ENCODE measurements at regions not wholly inside any gene's neighbourhood (a gene's known extent, or its start where the extent isn't known, plus 50 kb on each side); places are given as distances from the start of the nearest gene placed in this dataset.

GRCh38 chr10:125337510-125337909 lies 177.1 kb upstream of the CTBP2 start:
- H3K36me3 ChIP-seq = no peaks in the 10 kb centered on the region
- DNase-seq (ENCODE audit: low spot score in 2 of 2) = no peak
- peaks cover 0 to 11% (median 1%) of the 10 kb centered on the region in 4 donors for H3K9me3 ChIP-seq
- no peak overlapping the region for H3K27ac ChIP-seq
- TF ChIP-seq POLR2A (IDR thresholded peaks at IDR 0.05) (no peak), EP300 (IDR thresholded peaks at IDR 0.05) (no peak), CTCF (IDR thresholded peaks at IDR 0.05) (no peak)
- H3K27me3 ChIP-seq = no peaks in the 10 kb centered on the region
- WGBS, 2 donors = 67 to 71% methylated on average over 5 of the region's 5 CpGs
- no peak overlapping the region for H3K4me3 ChIP-seq
- H3K4me1 ChIP-seq = no peaks in the 10 kb centered on the region

GRCh38 chr10:125334545-125334944 lies 174.2 kb upstream of the CTBP2 start:
- no peaks in the 10 kb centered on the region for H3K27me3 ChIP-seq
- DNase-seq (ENCODE audit: low spot score in 2 of 2) = no peak
- TF ChIP-seq POLR2A (IDR thresholded peaks at IDR 0.05) (no peak), EP300 (IDR thresholded peaks at IDR 0.05) (no peak), CTCF (IDR thresholded peaks at IDR 0.05) (no peak)
- no peaks in the 10 kb centered on the region for H3K36me3 ChIP-seq
- no peaks in the 10 kb centered on the region for H3K9me3 ChIP-seq
- H3K4me1 ChIP-seq = no peaks in the 10 kb centered on the region
- no peak overlapping the region for H3K27ac ChIP-seq
- no peak overlapping the region for H3K4me3 ChIP-seq
- WGBS, 2 donors = 75 to 83% methylated on average over 2 of the region's 2 CpGs

- TF ChIP-seq EP300 (IDR thresholded peaks at IDR 0.05) (no peak), CTCF (IDR thresholded peaks at IDR 0.05) (no peak), POLR2A (IDR thresholded peaks at IDR 0.05) (no peak)
- Histone ChIP-seq H3K9me3 (no peaks in the 10 kb centered on the region), H3K27me3 (no peaks in the 10 kb centered on the region), H3K36me3 (no peaks in the 10 kb centered on the region), H3K4me3 (no peak overlapping the region), H3K4me1 (no peaks in the 10 kb centered on the region), H3K27ac (no peak overlapping the region)
- 85 to 90% methylated on average over 1 of the region's 1 CpG for WGBS, 2 donors
- DNase-seq (ENCODE audit: low spot score in 2 of 2) = no peak
These were observed 173.4 kb upstream of the CTBP2 start for GRCh38 chr10:125333769-125334168.

GRCh38 chr10:125333209-125333591 lies 172.8 kb upstream of the CTBP2 start:
- no peaks in the 10 kb centered on the region for H3K9me3 ChIP-seq
- H3K4me1 ChIP-seq = no peaks in the 10 kb centered on the region
- H3K27me3 ChIP-seq = no peaks in the 10 kb centered on the region
- no peak overlapping the region for H3K4me3 ChIP-seq
- no peak for TF ChIP-seq POLR2A (IDR thresholded peaks at IDR 0.05)
- TF ChIP-seq EP300 (IDR thresholded peaks at IDR 0.05) = no peak
- no peak for TF ChIP-seq CTCF (IDR thresholded peaks at IDR 0.05)
- no peak for DNase-seq (ENCODE audit: low spot score in 2 of 2)
- WGBS, 2 donors = 50 to 57% methylated on average over 4 of the region's 4 CpGs
- no peak overlapping the region for H3K27ac ChIP-seq
- H3K36me3 ChIP-seq = no peaks in the 10 kb centered on the region

- no peak for DNase-seq (ENCODE audit: low spot score in 2 of 2)
- Histone ChIP-seq H3K27me3 (no peaks in the 10 kb centered on the region), H3K36me3 (no peaks in the 10 kb centered on the region), H3K9me3 (no peaks in the 10 kb centered on the region), H3K4me3 (no peak overlapping the region), H3K27ac (no peak overlapping the region), H3K4me1 (no peaks in the 10 kb centered on the region)
- TF ChIP-seq EP300 (IDR thresholded peaks at IDR 0.05) = no peak
- no peak for TF ChIP-seq CTCF (IDR thresholded peaks at IDR 0.05)
- TF ChIP-seq POLR2A (IDR thresholded peaks at IDR 0.05) = no peak
- WGBS, 2 donors = 63 to 69% methylated on average over 6 of the region's 6 CpGs
These were observed 172.3 kb upstream of the CTBP2 start for GRCh38 chr10:125332548-125333208.
